Psoas muscle (tissue), 7 donors: ENCODE measurements at regions not wholly inside any gene's neighbourhood (a gene's known extent, or its start where the extent isn't known, plus 50 kb on each side); places are given as distances from the start of the nearest gene placed in this dataset.

ENCODE experiments used
- ATAC-seq, 4 donors: fragments of 200-7000 bp; cut with Tn5 transposase; one replicate each; pipeline ENCODE4 v1.9.1; 2020; ENCODE audit warnings: moderate library complexity in 3 of 4, mild to moderate bottlenecking in 2 of 4
- DNase-seq, 2 donors: peaks; one replicate each; pipeline ENCODE4 v3.0.0-alpha.2; 2020
- H3K27ac ChIP-seq: fragments of 200-600 bp; one replicate; pipeline ENCODE4 v1.8.0; 2022
- H3K27me3 ChIP-seq, 3 donors: fragments of 200-600 bp in 1 of 3; one replicate each; pipeline versions ENCODE4 v1.6.1 to v1.8.0; 2013 to 2022; ENCODE audit warnings: low read length in 2 of 3, mild to moderate bottlenecking in 2 of 3, moderate library complexity in 1 of 3; ENCODE audit not compliant: insufficient read depth in 3 of 3
- H3K36me3 ChIP-seq, 2 donors: fragments of 200-600 bp in 1 of 2; one replicate each; pipeline versions ENCODE4 v1.6.1 to v1.8.0; 2013 to 2022; ENCODE audit warnings: low read depth in 1 of 2, mild to moderate bottlenecking in 1 of 2, moderate library complexity in 1 of 2; ENCODE audit not compliant: insufficient read depth in 1 of 2
- H3K4me1 ChIP-seq: fragments of 200-600 bp; one replicate; pipeline ENCODE4 v1.8.0; 2022
- H3K4me3 ChIP-seq: fragments of 200-600 bp; one replicate; pipeline ENCODE4 v1.8.0; 2022; ENCODE audit warnings: mild to moderate bottlenecking
- H3K9me3 ChIP-seq: fragments of 200-600 bp; one replicate; pipeline ENCODE4 v1.8.0; 2022
- CTCF ChIP-seq: fragments of 200-600 bp; IDR thresholded peaks from one replicate; pipeline ENCODE4 v1.8.0; 2022; ENCODE audit warnings: antibody characterized with exemption
- WGBS, 3 donors: extraction: QIAGEN DNeasy Blood & Tissue Kit; methylation state at CpG; one replicate each; pipeline versions ENCODE4 v1.1.6 to v1.1.7; 2013; 5-methylcytosine and 5-hydroxymethylcytosine counted together
- intact Hi-C, 2 donors: fragments of 100-400 bp; cut with DNase I; formaldehyde crosslinking; loops; one replicate each; pipeline versions ENCODE4 v1.11.0 to v1.14.2; 2022
- donor health status: healthy with polysubstance abuse.
- donor health status: DM: no; HTN: no; CAD: no; lungs with moderate emphysema.
- donor health status: Bipolar disorder and iron deficiency.
- donor health status: healthy.
- donor health status: DM: yes; HTN: yes; CAD: no.
- donor health status: DM: no; HTN: no; CAD: no.
- donor health status: DM: yes; HTN: yes; CAD: no.

GRCh38 chr2:37866171-37866934 is 58.7 kb upstream of the RMDN2 start:
- ATAC-seq (no peak), DNase-seq (no peak)
- Histone ChIP-seq H3K27me3 (no peaks in the 10 kb centered on the region), H3K9me3 (no peaks in the 10 kb centered on the region), H3K27ac (no peak overlapping the region), H3K4me3 (no peak overlapping the region), H3K4me1 (peaks cover 4% of the 10 kb centered on the region), H3K36me3 (no peaks in the 10 kb centered on the region)
- intact Hi-C loops = no loop called here
- no peak for TF ChIP-seq CTCF
- 34 to 54% (median 38%) methylated on average over 5 of the region's 5 CpGs for WGBS, 3 donors

- no peaks in the 10 kb centered on the region for H3K9me3 ChIP-seq
- DNase-seq (no peak), ATAC-seq (no peak)
- H3K36me3 ChIP-seq = no peaks in the 10 kb centered on the region
- 90 to 96% (median 91%) methylated on average over 2 of the region's 2 CpGs for WGBS, 3 donors
- H3K4me1 ChIP-seq = peaks cover 7% of the 10 kb centered on the region
- H3K27me3 ChIP-seq = no peaks in the 10 kb centered on the region
- H3K4me3 ChIP-seq = no peak overlapping the region
- TF ChIP-seq CTCF = no peak
- intact Hi-C loops = no loop called here
- no peak overlapping the region for H3K27ac ChIP-seq
Observed at GRCh38 chr2:37867166-37867565, 57.9 kb upstream of the RMDN2 start.

GRCh38 chr2:37868866-37869265 is 56.2 kb upstream of the RMDN2 start:
- no peaks in the 10 kb centered on the region for H3K36me3 ChIP-seq
- DNase-seq = no peak
- 38 to 48% (median 45%) methylated on average over 2 of the region's 2 CpGs for WGBS, 3 donors
- intact Hi-C loops = no loop called here
- H3K27ac ChIP-seq = no peak overlapping the region
- H3K27me3 ChIP-seq = no peaks in the 10 kb centered on the region
- H3K4me1 ChIP-seq = peaks cover 7% of the 10 kb centered on the region
- no peak for ATAC-seq
- no peak for TF ChIP-seq CTCF
- H3K9me3 ChIP-seq = no peaks in the 10 kb centered on the region
- no peak overlapping the region for H3K4me3 ChIP-seq

- no peaks in the 10 kb centered on the region for H3K27me3 ChIP-seq
- no peak overlapping the region for H3K27ac ChIP-seq
- no peak overlapping the region for H3K4me3 ChIP-seq
- peaks cover 7% of the 10 kb centered on the region for H3K4me1 ChIP-seq
- WGBS, 3 donors = 67 to 96% (median 95%) methylated on average over 2 of the region's 2 CpGs
- no peaks in the 10 kb centered on the region for H3K9me3 ChIP-seq
- DNase-seq = no peak
- TF ChIP-seq CTCF = no peak
- H3K36me3 ChIP-seq = no peaks in the 10 kb centered on the region
- intact Hi-C loops = no loop called here
- no peak for ATAC-seq
Observed at GRCh38 chr2:37869304-37869703, 55.8 kb upstream of the RMDN2 start.

GRCh38 chr2:37869771-37870170 is 55.3 kb upstream of the RMDN2 start:
- H3K4me1 ChIP-seq = peaks cover 7% of the 10 kb centered on the region
- 65 to 76% (median 73%) methylated on average over 1 of the region's 1 CpG for WGBS, 3 donors
- H3K36me3 ChIP-seq = no peaks in the 10 kb centered on the region
- DNase-seq (no peak), ATAC-seq (no peak)
- intact Hi-C loops = no loop called here
- TF ChIP-seq CTCF = no peak
- no peaks in the 10 kb centered on the region for H3K27me3 ChIP-seq
- no peak overlapping the region for H3K4me3 ChIP-seq
- H3K27ac ChIP-seq = no peak overlapping the region
- H3K9me3 ChIP-seq = no peaks in the 10 kb centered on the region
